Right lobe of liver (tissue), 4 donors: ENCODE measurements at regions not wholly inside any gene's neighbourhood (a gene's known extent, or its start where the extent isn't known, plus 50 kb on each side); places are given as distances from the start of the nearest gene placed in this dataset.
"Not testable (repeated sequence)": the region's sequence is repeated elsewhere in the genome, so short reads cannot be mapped to it uniquely, and the experiment has no call there.

ENCODE experiments used
- CTCF ChIP-seq, 4 donors: fragments of 200-600 bp in 3 of 4; fragments of 450-650 bp in 1 of 4; IDR thresholded peaks; one replicate each; pipeline versions ENCODE4 v1.5.1 to v1.8.0; 2016 to 2022; ENCODE audit warnings: antibody characterized with exemption in 4 of 4, mild to moderate bottlenecking in 2 of 4
- POLR2A ChIP-seq: fragments of 450-650 bp; IDR thresholded peaks from one replicate; pipeline ENCODE4 v1.6.1; 2017; ENCODE audit warnings: antibody characterized with exemption, mild to moderate bottlenecking
- donor health status: DM: no; HTN: no; CAD: no.
- donor health status: DM: no; HTN: no; CAD: no.
- donor health status: DM: no; HTN: yes; CAD: no.

- TF ChIP-seq CTCF (IDR thresholded peaks at IDR 0.05); POLR2A: not testable (repeated sequence)
Observed at GRCh38 chr6:26720663-26721218, 61.2 kb upstream of the ZNF322 start.
